GM20431 (cell line): ENCODE measurements at regions not wholly inside any gene's neighbourhood (a gene's known extent, or its start where the extent isn't known, plus 50 kb on each side); places are given as distances from the start of the nearest gene placed in this dataset.

ENCODE experiments used
- in situ Hi-C: fragments of 300-500 bp; cut with MseI, MboI; formaldehyde crosslinking; loops from one replicate; pipeline ENCODE4 v1.15.0; 2020; ENCODE audit warnings: low sequenced_read_pairs; ENCODE audit not compliant: unreplicated experiment

GRCh38 chr7:113825832-113826231 lies 93.0 kb downstream of the PPP1R3A start:
- in situ Hi-C loops = no loop called here

- in situ Hi-C loops = no loop called here
Measured at GRCh38 chr7:113824117-113824823, 94.5 kb downstream of the PPP1R3A start.

DNA sequence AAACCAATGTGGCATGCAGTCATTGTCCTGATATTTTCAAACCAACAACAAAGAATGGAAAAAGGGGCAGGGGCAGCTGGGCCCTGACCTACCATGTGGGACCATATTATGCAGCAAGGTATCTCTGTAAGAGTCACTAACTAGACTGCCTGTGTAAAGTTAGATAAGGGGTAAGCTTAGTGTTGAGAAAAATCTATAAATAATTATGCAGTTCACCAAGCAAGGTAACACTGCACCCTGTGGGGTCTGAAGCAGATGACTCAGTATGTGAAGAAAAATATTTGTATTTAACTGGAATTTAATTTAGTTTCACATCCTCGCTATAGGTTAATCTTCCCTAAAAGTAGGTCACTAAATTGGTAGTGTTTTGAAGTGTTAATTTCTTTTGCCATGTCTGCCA lies 99.3 kb downstream of the PPP1R3A start:
- in situ Hi-C loops = no loop called here

DNA sequence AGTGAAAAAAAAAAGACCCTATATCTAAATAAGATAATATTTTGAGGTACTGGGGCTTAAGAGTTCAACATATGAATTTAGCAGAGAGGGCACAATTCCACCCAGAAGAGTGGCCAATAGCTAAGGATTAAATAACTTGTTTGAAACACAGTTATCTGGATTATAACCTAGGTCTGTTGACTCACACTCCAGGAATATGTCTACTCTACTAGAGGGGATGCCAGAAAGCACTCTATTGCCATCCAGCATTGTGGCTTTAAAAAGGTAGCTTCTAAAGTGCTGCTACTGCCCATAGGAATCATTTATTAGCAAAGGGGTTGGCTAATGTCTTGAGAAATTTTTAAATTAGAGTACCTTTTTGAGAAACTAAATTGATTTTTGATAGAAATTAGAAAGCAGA lies 102.2 kb downstream of the PPP1R3A start:
- in situ Hi-C loops = no loop called here

- in situ Hi-C loops = no loop called here
Measured at GRCh38 chr7:113813471-113813870, 105.3 kb downstream of the PPP1R3A start.

GRCh38 chr7:113812591-113813255 lies 106.1 kb downstream of the PPP1R3A start:
- in situ Hi-C loops = no loop called here

GRCh38 chr7:113810080-113810744 lies 108.6 kb downstream of the PPP1R3A start:
- in situ Hi-C loops = no loop called here

DNA sequence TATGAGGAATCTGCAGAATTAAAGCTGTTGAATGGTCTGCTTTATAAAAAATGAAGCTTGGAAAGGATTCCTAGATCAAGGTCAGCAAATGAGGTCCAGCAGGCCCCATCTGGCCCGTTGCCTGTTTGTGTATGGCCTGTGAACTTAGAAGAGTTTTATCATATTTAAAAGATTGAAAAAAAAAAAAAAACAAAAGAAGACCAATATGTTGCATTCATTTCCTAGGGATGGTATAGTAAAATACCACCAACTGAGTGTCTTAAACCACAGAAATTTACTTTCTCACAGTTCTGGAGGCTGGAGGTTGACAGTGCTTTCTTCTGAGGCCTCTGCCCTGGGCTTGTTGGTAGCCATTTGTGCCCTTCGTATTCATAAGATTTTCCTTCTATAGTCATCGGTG lies 109.2 kb downstream of the PPP1R3A start:
- in situ Hi-C loops = no loop called here

DNA sequence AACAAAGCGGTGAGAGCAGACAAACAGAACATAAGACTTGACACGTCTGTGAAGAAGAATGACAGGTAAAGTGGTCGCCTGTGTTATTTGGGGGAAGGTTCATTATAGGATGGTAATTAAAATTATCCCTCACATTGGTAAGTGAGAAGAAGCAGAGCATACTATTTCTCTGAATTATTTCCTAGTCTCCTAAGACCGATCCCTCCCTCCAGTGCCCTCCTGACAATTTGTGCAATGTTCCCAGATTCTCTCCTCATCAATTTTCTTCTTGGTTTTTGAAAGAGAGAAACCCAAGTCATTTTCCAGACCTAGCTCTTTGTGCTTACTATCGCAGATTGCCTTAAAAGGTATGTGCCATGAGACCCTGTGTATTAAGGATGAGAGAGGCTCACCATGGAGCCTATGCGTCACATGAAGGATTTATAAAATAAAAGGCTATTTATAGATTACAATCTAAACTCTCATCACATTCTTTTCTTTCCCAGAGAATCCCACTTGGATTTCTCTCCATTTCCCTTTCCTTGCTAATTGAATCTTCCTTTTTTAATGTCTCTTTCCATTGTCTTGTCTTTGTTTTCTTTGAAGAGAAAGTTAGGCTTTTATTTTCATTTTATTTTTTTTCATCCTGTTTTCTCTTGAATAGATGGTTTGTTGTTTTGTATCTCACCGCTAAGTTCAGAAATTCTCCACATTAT lies 112.0 kb downstream of the PPP1R3A start:
- in situ Hi-C loops = no loop called here

GRCh38 chr7:113805976-113806375 lies 112.8 kb downstream of the PPP1R3A start:
- in situ Hi-C loops = no loop called here

GRCh38 chr7:113804475-113805095 lies 114.2 kb downstream of the PPP1R3A start:
- in situ Hi-C loops = no loop called here

DNA sequence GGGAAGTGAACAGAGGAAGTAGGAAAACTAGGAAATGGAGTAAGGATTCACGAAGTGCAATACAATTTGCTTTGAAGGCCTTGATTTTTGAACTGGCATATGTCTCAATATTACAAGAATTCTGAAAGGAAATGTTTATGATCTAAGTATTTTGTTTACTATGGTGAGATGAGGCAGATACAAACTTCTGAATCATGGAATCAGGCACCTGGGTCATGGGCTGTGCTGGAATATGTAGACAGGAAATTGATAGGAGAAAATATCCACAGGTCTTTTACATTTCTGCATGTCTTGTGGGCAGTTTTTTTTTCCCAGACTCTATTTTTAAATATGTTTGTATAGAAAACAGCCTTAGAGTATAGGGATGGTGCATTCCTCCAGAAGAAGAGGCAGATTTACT lies 117.1 kb downstream of the PPP1R3A start:
- in situ Hi-C loops = no loop called here

GRCh38 chr7:113800826-113801225 lies 118.0 kb downstream of the PPP1R3A start:
- in situ Hi-C loops = no loop called here

- in situ Hi-C loops = no loop called here
Measured at GRCh38 chr7:113799896-113800295, 118.9 kb downstream of the PPP1R3A start.

- in situ Hi-C loops = no loop called here
Measured at GRCh38 chr7:113797420-113798010, 121.3 kb downstream of the PPP1R3A start.

GRCh38 chr7:113796557-113796956 lies 122.3 kb downstream of the PPP1R3A start:
- in situ Hi-C loops = no loop called here

- in situ Hi-C loops = no loop called here
Measured at GRCh38 chr7:113794573-113794972, 124.2 kb downstream of the PPP1R3A start.

- in situ Hi-C loops = no loop called here
Measured at GRCh38 chr7:113793171-113793570, 125.6 kb downstream of the PPP1R3A start.

- in situ Hi-C loops = no loop called here
Measured at GRCh38 chr7:113790025-113790424, 128.8 kb downstream of the PPP1R3A start.

GRCh38 chr7:113787106-113787505 lies 131.7 kb downstream of the PPP1R3A start:
- in situ Hi-C loops = no loop called here
